Body of pancreas (tissue), 4 donors: ENCODE measurements at regions not wholly inside any gene's neighbourhood (a gene's known extent, or its start where the extent isn't known, plus 50 kb on each side); places are given as distances from the start of the nearest gene placed in this dataset.

Source experiments
- ATAC-seq: fragments of 150-250 bp; one replicate; pipeline ENCODE4 v1.9.1; 2016
- DNase-seq, 4 donors: peaks; one replicate each; pipeline ENCODE4 v3.0.0-alpha.2; 2019
- H3K27ac ChIP-seq, 4 donors: fragments of 200-600 bp; sonication (generic); 1 replicate in 3 of 4; 2 replicates in 1 of 4; pipeline versions ENCODE4 v1.5.1 to v1.6.1; 2016 to 2019; ENCODE audit warnings: mild to moderate bottlenecking in 1 of 4, mixed read lengths in 1 of 4, moderate library complexity in 1 of 4
- H3K27me3 ChIP-seq, 2 donors: fragments of 200-600 bp; sonication (generic); one replicate each; pipeline ENCODE4 v1.6.0; 2016; ENCODE audit warnings: mild to moderate bottlenecking in 1 of 2
- H3K36me3 ChIP-seq, 2 donors: fragments of 200-600 bp; sonication (generic); replicated peaks in 1 of 2; 2 replicates each; pipeline ENCODE4 v1.5.1; 2016; ENCODE audit warnings: low read depth in 2 of 2; ENCODE audit not compliant: insufficient read depth in 1 of 2
- H3K4me1 ChIP-seq: fragments of 200-600 bp; sonication (generic); one replicate; pipeline ENCODE4 v1.6.0; 2016
- H3K4me3 ChIP-seq, 2 donors: fragments of 200-600 bp; sonication (generic); 1 replicate in 1 of 2; 2 replicates in 1 of 2; pipeline ENCODE4 v1.5.1; 2016 to 2019
- H3K9me3 ChIP-seq, 3 donors: fragments of 200-600 bp; sonication (generic); 1 replicate in 2 of 3; 2 replicates in 1 of 3; pipeline ENCODE4 v1.5.1; 2016
- CTCF ChIP-seq, 7 experiments: fragments of 450-650 bp in 4 of 7; fragments of 200-600 bp in 3 of 7; sonication (generic) in 3 of 7; IDR thresholded peaks; one replicate each; pipeline ENCODE4 v1.5.1; 2016 to 2019; ENCODE audit warnings: antibody characterized with exemption in 7 of 7
- POLR2A ChIP-seq, 3 donors: fragments of 450-650 bp; IDR thresholded peaks; one replicate each; pipeline ENCODE4 v1.6.1; 2016; ENCODE audit warnings: antibody characterized with exemption in 3 of 3, mild to moderate bottlenecking in 2 of 3
- WGBS, 2 donors: methylation state at CpG; one replicate each; pipeline ENCODE4 v1.1.5; 2017; 5-methylcytosine and 5-hydroxymethylcytosine counted together
- intact Hi-C: fragments of 100-400 bp; cut with DNase I; formaldehyde crosslinking; loops from one replicate; pipeline ENCODE4 v1.15.1; 2023

- ATAC-seq (no peak), DNase-seq (no peak)
- no peak overlapping the region for H3K4me3 ChIP-seq
- no peaks in the 10 kb centered on the region for H3K9me3 ChIP-seq
- H3K4me1 ChIP-seq, result no peaks in the 10 kb centered on the region
- H3K36me3 ChIP-seq, result no peaks in the 10 kb centered on the region
- WGBS, 2 donors, result 80 to 82% methylated on average over 5 to 9 of the region's 9 CpGs
- no peak overlapping the region for H3K27ac ChIP-seq
- H3K27me3 ChIP-seq, result no peaks in the 10 kb centered on the region
- TF ChIP-seq CTCF (IDR thresholded peaks at IDR 0.05) (no peak), POLR2A (IDR thresholded peaks at IDR 0.05) (no peak)
- intact Hi-C loops, result no loop called here
Measured at GRCh38 chr18:77572537-77572936, 322.9 kb downstream of the GALR1 start.

- no peak overlapping the region for H3K27ac ChIP-seq
- 86 to 89% methylated on average over 3 of the region's 3 CpGs for WGBS, 2 donors
- no peaks in the 10 kb centered on the region for H3K36me3 ChIP-seq
- TF ChIP-seq CTCF (IDR thresholded peaks at IDR 0.05) (no peak), POLR2A (IDR thresholded peaks at IDR 0.05) (no peak)
- intact Hi-C loops, result no loop called here
- no peaks in the 10 kb centered on the region for H3K4me1 ChIP-seq
- no peak overlapping the region for H3K4me3 ChIP-seq
- ATAC-seq, result no peak
- H3K9me3 ChIP-seq, result no peaks in the 10 kb centered on the region
- no peak for DNase-seq
- no peaks in the 10 kb centered on the region for H3K27me3 ChIP-seq
Measured at GRCh38 chr18:77573571-77573970, 323.9 kb downstream of the GALR1 start.

GRCh38 chr18:77590943-77591515, 341.4 kb downstream of the GALR1 start:
- no peaks in the 10 kb centered on the region for H3K36me3 ChIP-seq
- no peak for DNase-seq
- WGBS, 2 donors, result 80 to 90% methylated on average over 7 of the region's 7 CpGs
- no peak for TF ChIP-seq CTCF (IDR thresholded peaks at IDR 0.05)
- TF ChIP-seq POLR2A (IDR thresholded peaks at IDR 0.05), result no peak
- H3K27ac ChIP-seq, result no peak overlapping the region
- no peak overlapping the region for H3K4me3 ChIP-seq
- H3K9me3 ChIP-seq, result no peaks in the 10 kb centered on the region
- no peaks in the 10 kb centered on the region for H3K4me1 ChIP-seq
- ATAC-seq, result no peak
- intact Hi-C loops, result no loop called here
- H3K27me3 ChIP-seq, result no peaks in the 10 kb centered on the region

GRCh38 chr18:77597726-77598125, 348.1 kb downstream of the GALR1 start:
- H3K4me1 ChIP-seq, result no peaks in the 10 kb centered on the region
- TF ChIP-seq CTCF (IDR thresholded peaks at IDR 0.05), result no peak
- TF ChIP-seq POLR2A (IDR thresholded peaks at IDR 0.05), result no peak
- no peak overlapping the region for H3K4me3 ChIP-seq
- H3K36me3 ChIP-seq, result no peaks in the 10 kb centered on the region
- no peak for DNase-seq
- H3K27me3 ChIP-seq, result no peaks in the 10 kb centered on the region
- H3K27ac ChIP-seq, result no peak overlapping the region
- no peaks in the 10 kb centered on the region for H3K9me3 ChIP-seq
- 68 to 74% methylated on average over 7 of the region's 7 CpGs for WGBS, 2 donors
- ATAC-seq, result no peak
- intact Hi-C loops, result no loop called here

- ATAC-seq (no peak), DNase-seq (no peak)
- WGBS, 2 donors, result 76 to 88% methylated on average over 2 of the region's 2 CpGs
- Histone ChIP-seq H3K9me3 (no peaks in the 10 kb centered on the region), H3K36me3 (no peaks in the 10 kb centered on the region), H3K27ac (no peak overlapping the region), H3K4me3 (no peak overlapping the region), H3K4me1 (no peaks in the 10 kb centered on the region), H3K27me3 (no peaks in the 10 kb centered on the region)
- intact Hi-C loops, result no loop called here
- TF ChIP-seq POLR2A (IDR thresholded peaks at IDR 0.05) (no peak), CTCF (IDR thresholded peaks at IDR 0.05) (no peak)
Measured at GRCh38 chr18:77600674-77601073, 351.0 kb downstream of the GALR1 start.
